DND-41 (cell line): ENCODE measurements at regions not wholly inside any gene's neighbourhood (a gene's known extent, or its start where the extent isn't known, plus 50 kb on each side); places are given as distances from the start of the nearest gene placed in this dataset.

Experiments used
- ATAC-seq: fragments of 200-7000 bp; cut with Tn5 transposase; 3 replicates; pipeline ENCODE4 v1.9.1; 2021; ENCODE audit warnings: low read depth; ENCODE audit not compliant: insufficient read depth
- DNase-seq: peaks from one replicate; pipeline ENCODE4 v3.0.0-alpha.2; 2020
- H2AFZ ChIP-seq: 2 replicates; pipeline ENCODE4 v1.6.0; 2012; ENCODE audit warnings: low read depth, low read length
- H3K27ac ChIP-seq: 2 replicates; pipeline ENCODE4 v1.5.1; 2012; ENCODE audit warnings: low read length, inconsistent platforms
- H3K27me3 ChIP-seq: fragments of 200-600 bp; sonication (generic); 2 replicates; pipeline ENCODE4 v1.6.0; 2012; ENCODE audit warnings: low read length, mild to moderate bottlenecking, inconsistent platforms; ENCODE audit not compliant: insufficient read depth, poor library complexity
- H3K36me3 ChIP-seq: 2 replicates; pipeline ENCODE4 v1.5.1; 2012; ENCODE audit warnings: low read length, inconsistent platforms; ENCODE audit not compliant: insufficient read depth
- H3K4me1 ChIP-seq: 2 replicates; pipeline ENCODE4 v1.5.1; 2012; ENCODE audit warnings: mild to moderate bottlenecking, low read length; ENCODE audit not compliant: insufficient read depth
- H3K4me2 ChIP-seq: 2 replicates; pipeline ENCODE4 v1.6.0; 2012; ENCODE audit warnings: mild to moderate bottlenecking, moderate library complexity, low read length, inconsistent platforms; ENCODE audit not compliant: insufficient read depth
- H3K4me3 ChIP-seq, 2 experiments: fragments of 200-600 bp in 1 of 2; shearing (Covaris generic) in 1 of 2; 2 replicates each; pipeline ENCODE4 v1.5.1; 2012 to 2016; ENCODE audit warnings: inconsistent platforms in 2 of 2, low read length in 2 of 2, mild to moderate bottlenecking in 2 of 2, low read depth in 1 of 2, moderate library complexity in 1 of 2
- H3K79me2 ChIP-seq: 2 replicates; pipeline ENCODE4 v1.6.0; 2012; ENCODE audit warnings: low read length, inconsistent platforms; ENCODE audit not compliant: insufficient read depth
- H3K9ac ChIP-seq: 2 replicates; pipeline ENCODE4 v1.6.0; 2012; ENCODE audit warnings: low read depth, mild to moderate bottlenecking, inconsistent platforms, low read length, moderate library complexity
- H3K9me3 ChIP-seq: 2 replicates; pipeline ENCODE4 v1.5.1; 2012; ENCODE audit warnings: low read length, moderate library complexity, mild to moderate bottlenecking, inconsistent platforms; ENCODE audit not compliant: insufficient read depth, severe bottlenecking
- H4K20me1 ChIP-seq: 2 replicates; pipeline ENCODE4 v1.6.0; 2012; ENCODE audit warnings: low read length; ENCODE audit not compliant: insufficient read depth
- EZH2 ChIP-seq: IDR thresholded peaks from 3 replicates; pipeline ENCODE4 v1.6.1; 2012; ENCODE audit warnings: borderline replicate concordance, low read depth, mild to moderate bottlenecking, moderate library complexity, low read length, inconsistent platforms; ENCODE audit not compliant: severe bottlenecking
- TF ChIP-seq, protein P1 (sequence below): IDR thresholded peaks from 2 replicates; pipeline ENCODE4 v1.5.1; 2012; ENCODE audit warnings: borderline replicate concordance, low read length, moderate library complexity, mild to moderate bottlenecking; ENCODE audit not compliant: poor library complexity, severe bottlenecking; ENCODE audit errors: extremely low read depth

DNA sequence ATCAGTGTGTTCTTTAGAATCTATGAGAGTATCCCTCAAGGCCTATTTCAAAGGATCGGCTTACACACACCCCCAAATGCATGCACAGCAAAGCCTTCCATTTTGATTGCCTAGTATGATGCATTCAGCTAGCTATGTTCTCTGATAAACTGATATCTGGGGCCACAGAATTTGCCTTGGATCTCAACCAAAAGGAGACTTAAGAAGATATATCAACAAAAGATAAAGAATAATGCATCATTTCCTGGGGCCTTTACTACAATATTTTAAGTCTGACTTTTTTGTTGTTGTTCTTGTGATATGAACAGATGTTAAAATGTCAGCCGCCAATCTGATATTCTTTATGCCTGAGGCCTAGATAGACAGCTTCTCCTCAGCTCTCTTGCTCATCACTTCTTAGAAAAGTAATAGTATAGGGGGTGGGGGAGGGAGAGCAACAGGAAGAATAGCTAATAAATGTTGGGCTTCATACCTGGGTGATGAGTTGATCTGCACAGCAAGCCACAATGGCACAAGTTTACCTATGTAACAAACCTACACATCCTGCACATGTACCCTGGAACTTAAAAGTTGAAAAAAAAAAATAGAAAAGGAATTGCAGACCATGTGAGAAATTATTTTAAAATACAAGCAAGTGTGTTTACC, 792.9 kb upstream of the GHITM start:
- Histone ChIP-seq H3K4me1 (no peaks in the 10 kb centered on the region), H3K4me2 (no peak overlapping the region), H3K9me3 (no peaks in the 10 kb centered on the region), H3K27ac (no peak overlapping the region), H3K9ac (no peak overlapping the region), H4K20me1 (no peaks in the 10 kb centered on the region), H2AFZ (no peak overlapping the region), H3K4me3 (no peak overlapping the region), H3K27me3 (no peaks in the 10 kb centered on the region), H3K79me2 (no peaks in the 10 kb centered on the region), H3K36me3 (no peaks in the 10 kb centered on the region)
- TF ChIP-seq EZH2: no peak
- TF ChIP-seq, protein P1, sequence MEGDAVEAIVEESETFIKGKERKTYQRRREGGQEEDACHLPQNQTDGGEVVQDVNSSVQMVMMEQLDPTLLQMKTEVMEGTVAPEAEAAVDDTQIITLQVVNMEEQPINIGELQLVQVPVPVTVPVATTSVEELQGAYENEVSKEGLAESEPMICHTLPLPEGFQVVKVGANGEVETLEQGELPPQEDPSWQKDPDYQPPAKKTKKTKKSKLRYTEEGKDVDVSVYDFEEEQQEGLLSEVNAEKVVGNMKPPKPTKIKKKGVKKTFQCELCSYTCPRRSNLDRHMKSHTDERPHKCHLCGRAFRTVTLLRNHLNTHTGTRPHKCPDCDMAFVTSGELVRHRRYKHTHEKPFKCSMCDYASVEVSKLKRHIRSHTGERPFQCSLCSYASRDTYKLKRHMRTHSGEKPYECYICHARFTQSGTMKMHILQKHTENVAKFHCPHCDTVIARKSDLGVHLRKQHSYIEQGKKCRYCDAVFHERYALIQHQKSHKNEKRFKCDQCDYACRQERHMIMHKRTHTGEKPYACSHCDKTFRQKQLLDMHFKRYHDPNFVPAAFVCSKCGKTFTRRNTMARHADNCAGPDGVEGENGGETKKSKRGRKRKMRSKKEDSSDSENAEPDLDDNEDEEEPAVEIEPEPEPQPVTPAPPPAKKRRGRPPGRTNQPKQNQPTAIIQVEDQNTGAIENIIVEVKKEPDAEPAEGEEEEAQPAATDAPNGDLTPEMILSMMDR: no peak
- no peak for ATAC-seq
- no peak for DNase-seq

DNA sequence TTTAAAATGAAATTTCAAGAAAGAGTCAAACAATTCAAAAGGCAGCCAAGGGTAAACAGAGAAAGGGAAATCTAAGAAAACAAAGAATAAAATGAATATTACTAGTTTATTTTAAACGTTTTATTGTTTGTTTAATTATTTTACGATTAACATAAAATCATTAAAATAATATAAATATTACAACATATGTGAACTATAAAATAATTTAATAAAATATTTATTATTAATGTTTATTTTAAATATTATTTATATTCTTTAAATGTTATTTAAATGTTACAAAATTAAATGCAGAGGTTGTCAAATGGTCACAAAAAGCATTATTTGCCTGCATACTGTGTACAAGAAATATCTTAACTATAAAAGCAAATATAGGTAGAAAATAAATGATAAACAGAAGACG, 786.7 kb upstream of the GHITM start:
- H3K4me2 ChIP-seq: no peak overlapping the region
- no peak overlapping the region for H3K9ac ChIP-seq
- H3K4me1 ChIP-seq: no peaks in the 10 kb centered on the region
- DNase-seq: no peak
- TF ChIP-seq, protein P1: no peak
- no peak for TF ChIP-seq EZH2
- no peak overlapping the region for H3K4me3 ChIP-seq
- no peaks in the 10 kb centered on the region for H4K20me1 ChIP-seq
- H3K36me3 ChIP-seq: no peaks in the 10 kb centered on the region
- H3K27me3 ChIP-seq: no peaks in the 10 kb centered on the region
- no peak for ATAC-seq
- H3K27ac ChIP-seq: no peak overlapping the region
- H3K9me3 ChIP-seq: no peaks in the 10 kb centered on the region
- H2AFZ ChIP-seq: no peak overlapping the region
- H3K79me2 ChIP-seq: no peaks in the 10 kb centered on the region

DNA sequence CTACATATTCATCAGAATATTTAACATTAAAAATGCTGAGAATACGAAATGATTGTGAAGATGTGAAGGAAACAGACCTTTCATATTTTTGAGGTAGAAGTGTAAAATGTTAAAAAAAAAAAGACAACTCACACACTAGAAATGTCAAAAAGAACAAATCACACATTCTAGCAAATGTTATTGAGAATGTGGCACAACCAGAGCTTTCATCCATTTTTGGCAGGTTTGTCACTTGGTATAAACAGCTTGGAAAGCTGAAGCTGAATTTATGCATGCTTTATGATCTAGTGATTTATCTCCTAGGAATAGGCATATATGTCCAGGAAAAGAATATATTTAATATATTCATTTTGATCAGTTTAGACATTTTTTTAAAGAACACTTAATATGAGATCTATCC, 784.9 kb upstream of the GHITM start:
- H3K79me2 ChIP-seq: no peaks in the 10 kb centered on the region
- TF ChIP-seq, protein P1: no peak
- no peak for TF ChIP-seq EZH2
- H3K4me3 ChIP-seq: no peak overlapping the region
- no peaks in the 10 kb centered on the region for H3K9me3 ChIP-seq
- no peak overlapping the region for H2AFZ ChIP-seq
- no peaks in the 10 kb centered on the region for H4K20me1 ChIP-seq
- H3K27me3 ChIP-seq: no peaks in the 10 kb centered on the region
- no peak overlapping the region for H3K4me2 ChIP-seq
- DNase-seq: no peak
- no peak for ATAC-seq
- H3K4me1 ChIP-seq: no peaks in the 10 kb centered on the region
- H3K27ac ChIP-seq: no peak overlapping the region
- H3K9ac ChIP-seq: no peak overlapping the region
- no peaks in the 10 kb centered on the region for H3K36me3 ChIP-seq
